NCI-H1694 treated with DMSO at 0.1 percent for 48 hours (cell line): ENCODE measurements at regions not wholly inside any gene's neighbourhood (a gene's known extent, or its start where the extent isn't known, plus 50 kb on each side); places are given as distances from the start of the nearest gene placed in this dataset.
"Not testable (repeated sequence)": the region's sequence is repeated elsewhere in the genome, so short reads cannot be mapped to it uniquely, and the experiment has no call there.

Experiments used
- DNase-seq: peaks from one replicate; lab custom pipeline; 2025; lab: John Stamatoyannopoulos, UW

- not testable (repeated sequence) for DNase-seq
These were observed 84.7 kb downstream of the METTL2B start for GRCh38 chr7:128561116-128561722.

GRCh38 chr7:128562795-128563194, 86.2 kb downstream of the METTL2B start:
- not testable (repeated sequence) for DNase-seq

GRCh38 chr7:128564123-128564700, 87.7 kb downstream of the METTL2B start:
- not testable (repeated sequence) for DNase-seq

- DNase-seq: not testable (repeated sequence)
These were observed 88.7 kb downstream of the METTL2B start for GRCh38 chr7:128564932-128565864.

GRCh38 chr7:128575277-128575676, 96.8 kb upstream of the GARIN1A start:
- not testable (repeated sequence) for DNase-seq

GRCh38 chr7:128576953-128577352, 95.1 kb upstream of the GARIN1A start:
- not testable (repeated sequence) for DNase-seq

GRCh38 chr7:128579843-128580242, 92.2 kb upstream of the GARIN1A start:
- DNase-seq: not testable (repeated sequence)

- DNase-seq: not testable (repeated sequence)
These were observed 91.0 kb upstream of the GARIN1A start for GRCh38 chr7:128581100-128581499.

GRCh38 chr7:128581825-128582561, 90.1 kb upstream of the GARIN1A start:
- DNase-seq: not testable (repeated sequence)

GRCh38 chr7:128586715-128587114, 85.4 kb upstream of the GARIN1A start:
- not testable (repeated sequence) for DNase-seq

- no peak for DNase-seq
These were observed 80.4 kb upstream of the GARIN1A start for GRCh38 chr7:128591705-128592104.

- DNase-seq: not testable (repeated sequence)
These were observed 79.9 kb upstream of the GARIN1A start for GRCh38 chr7:128592209-128592608.

GRCh38 chr7:128594061-128594460, 78.0 kb upstream of the GARIN1A start:
- DNase-seq: not testable (repeated sequence)

GRCh38 chr7:128596336-128597128, 75.6 kb upstream of the GARIN1A start:
- not testable (repeated sequence) for DNase-seq

GRCh38 chr7:128598946-128599345, 73.1 kb upstream of the GARIN1A start:
- not testable (repeated sequence) for DNase-seq

- DNase-seq: peak; percentile 43
These were observed 63.2 kb upstream of the GARIN1A start for GRCh38 chr7:128608678-128609421.

GRCh38 chr7:128613366-128613765, 58.7 kb upstream of the GARIN1A start:
- not testable (repeated sequence) for DNase-seq

- not testable (repeated sequence) for DNase-seq
These were observed 57.3 kb upstream of the GARIN1A start for GRCh38 chr7:128614812-128615211.

GRCh38 chr7:128616799-128617198, 55.3 kb upstream of the GARIN1A start:
- not testable (repeated sequence) for DNase-seq
